H4 (cell line): ENCODE measurements at regions not wholly inside any gene's neighbourhood (a gene's known extent, or its start where the extent isn't known, plus 50 kb on each side); places are given as distances from the start of the nearest gene placed in this dataset.
"Not testable (repeated sequence)": the region's sequence is repeated elsewhere in the genome, so short reads cannot be mapped to it uniquely, and the experiment has no call there.

Source experiments
- DNase-seq: peaks from one replicate; pipeline ENCODE4 v3.0.0-alpha.2; 2015; ENCODE audit warnings: low spot score

GRCh38 chr5:174987443-174988012, 263.1 kb downstream of the MSX2 start:
- no peak for DNase-seq

- no peak for DNase-seq
Observed at GRCh38 chr5:174984863-174985262, 260.5 kb downstream of the MSX2 start.

- no peak for DNase-seq
Observed at GRCh38 chr5:174982485-174982884, 258.1 kb downstream of the MSX2 start.

GRCh38 chr5:174981416-174981815, 257.0 kb downstream of the MSX2 start:
- DNase-seq: no peak

GRCh38 chr5:174980952-174981351, 256.6 kb downstream of the MSX2 start:
- DNase-seq: no peak

- no peak for DNase-seq
Observed at GRCh38 chr5:174972291-174972690, 247.9 kb downstream of the MSX2 start.

GRCh38 chr5:174971210-174971609, 246.8 kb downstream of the MSX2 start:
- no peak for DNase-seq

- no peak for DNase-seq
Observed at GRCh38 chr5:174970502-174970901, 246.1 kb downstream of the MSX2 start.

- no peak for DNase-seq
Observed at GRCh38 chr5:174953871-174954270, 229.5 kb downstream of the MSX2 start.

- peak; percentile 88 for DNase-seq
Observed at GRCh38 chr5:174951151-174951780, 226.9 kb downstream of the MSX2 start.

- no peak for DNase-seq
Observed at GRCh38 chr5:174947548-174947947, 223.2 kb downstream of the MSX2 start.

GRCh38 chr5:174945853-174946252, 221.5 kb downstream of the MSX2 start:
- DNase-seq: no peak

GRCh38 chr5:174943785-174944184, 219.4 kb downstream of the MSX2 start:
- no peak for DNase-seq

GRCh38 chr5:174943002-174943401, 218.6 kb downstream of the MSX2 start:
- not testable (repeated sequence) for DNase-seq

- no peak for DNase-seq
Observed at GRCh38 chr5:174937201-174938123, 213.1 kb downstream of the MSX2 start.

- peak; percentile 79 for DNase-seq
Observed at GRCh38 chr5:174935854-174936474, 211.6 kb downstream of the MSX2 start.

- not testable (repeated sequence) for DNase-seq
Observed at GRCh38 chr5:174931033-174931432, 206.7 kb downstream of the MSX2 start.

- DNase-seq: no peak
Observed at GRCh38 chr5:174925586-174925985, 201.2 kb downstream of the MSX2 start.

GRCh38 chr5:174922955-174923354, 198.6 kb downstream of the MSX2 start:
- DNase-seq: no peak

- no peak for DNase-seq
Observed at GRCh38 chr5:174920906-174921550, 196.6 kb downstream of the MSX2 start.

GRCh38 chr5:174919351-174919750, 195.0 kb downstream of the MSX2 start:
- DNase-seq: peak; percentile 38

- DNase-seq: no peak
Observed at GRCh38 chr5:174918655-174919054, 194.3 kb downstream of the MSX2 start.
